ENCODE measurements at regions not wholly inside any gene's neighbourhood (a gene's known extent, or its start where the extent isn't known, plus 50 kb on each side); places are given as distances from the start of the nearest gene placed in this dataset.

GRCh38 chr12:75786070-75786469 is 245.5 kb downstream of the PHLDA1 start (continued):
- TF ChIP-seq HMGXB4 (CRISPR knock-in tag; IDR thresholded peaks at IDR 0.05; ENCODE audit: borderline replicate concordance), result no peak
- TF ChIP-seq KDM1A (IDR thresholded peaks at IDR 0.05; ENCODE audit: low read depth), result no peak
- no peak for TF ChIP-seq CBX8 (IDR thresholded peaks at IDR 0.05)
- no peak for TF ChIP-seq HDAC2 (IDR thresholded peaks at IDR 0.05)

GRCh38 chr12:75784591-75784990 is 247.0 kb downstream of the PHLDA1 start:
- peaks cover 25% of the 10 kb centered on the region for H3K4me1 ChIP-seq
- WGBS (ENCODE audit: missing lambda C conversion rate), result 86% methylated on average over 2 of the region's 2 CpGs
- H3K4me2 ChIP-seq, result 0 out of 3 replicates have a peak overlapping the region, but pooled peaks have one; percentile 2
- peak overlapping the region; percentile 38 to 73; a peak in 5 of 6 replicates for H3K27ac ChIP-seq
- CTCF ChIA-PET, result interaction anchor here (1.0 to 2.5 kb wide), 3 partner anchors 19 to 258 kb away, joined by 3 to 10 read pairs (median 4); no protein-coding TSS in a partner anchor
- POLR2A ChIA-PET, result no interaction called here
- peak in 1 of 2 experiments; percentile 52 for DNase-seq (ENCODE audit: low read depth in 1 of 2, low spot score in 1 of 2)
- ATAC-seq, result peak in 1 of 2 experiments; percentile 55; a peak in 4 of 6 replicates
- FAIRE-seq, result no peak
- no peak overlapping the region for H3K4me3 ChIP-seq
- TF ChIP-seq TP53 (CRISPR knock-in tag; IDR thresholded peaks at IDR 0.05), result no peak
- TF ChIP-seq CEBPB (IDR thresholded peaks at IDR 0.05), result peak in 1 of 2 experiments; percentile 42; a peak in 2 of 4 replicates
- no peaks in the 10 kb centered on the region for H3K9me3 ChIP-seq

- CTCF ChIA-PET, result interaction anchor here (0.6 to 2.5 kb wide), 4 partner anchors 9 to 65 kb away, joined by 3 to 10 read pairs (median 4); no protein-coding TSS in a partner anchor
- DNase-seq (ENCODE audit: low read depth in 1 of 2, low spot score in 1 of 2), result no peak
- peak overlapping the region; percentile 17 to 73; a peak in 5 of 6 replicates for H3K27ac ChIP-seq
- no peak for FAIRE-seq
- H3K4me3 ChIP-seq, result no peak overlapping the region
- WGBS (ENCODE audit: missing lambda C conversion rate), result 85% methylated on average over 8 of the region's 8 CpGs
- TF ChIP-seq CEBPB (IDR thresholded peaks at IDR 0.05) (no peak), EP300 (IDR thresholded peaks at IDR 0.05) (no peak), NFE2L2 (conservative IDR thresholded peaks at IDR 0.05; ENCODE audit: low read length) (no peak), TP53 (CRISPR knock-in tag; IDR thresholded peaks at IDR 0.05) (no peak), KDM1A (IDR thresholded peaks at IDR 0.05; ENCODE audit: low read depth) (no peak), CHD4 (IDR thresholded peaks at IDR 0.05; ENCODE audit: borderline replicate concordance) (no peak), NPAS2 (CRISPR knock-in tag; IDR thresholded peaks at IDR 0.05; ENCODE audit: borderline replicate concordance) (no peak), HDAC2 (IDR thresholded peaks at IDR 0.05) (no peak), ZNF302 (CRISPR knock-in tag; IDR thresholded peaks at IDR 0.05) (no peak), SMC3 (IDR thresholded peaks at IDR 0.05) (no peak)
- H3K4me1 ChIP-seq, result peaks cover 25% of the 10 kb centered on the region
- no peak; a peak in 1 of 6 replicates for ATAC-seq
- no peaks in the 10 kb centered on the region for H3K9me3 ChIP-seq
- H3K4me2 ChIP-seq, result no peak overlapping the region
- POLR2A ChIA-PET, result no interaction called here
These were observed 248.3 kb downstream of the PHLDA1 start for GRCh38 chr12:75783093-75783877.

- no peak for ATAC-seq
- H3K27ac ChIP-seq, result peak overlapping the region; percentile 49 to 80; a peak in 5 of 6 replicates
- peak overlapping the region; percentile 35; the same call in 2 of the 3 replicates for H3K4me2 ChIP-seq
- FAIRE-seq, result no peak
- H3K4me3 ChIP-seq, result no peak overlapping the region
- no peak for TF ChIP-seq SREBF2 (IDR thresholded peaks at IDR 0.05)
- DNase-seq (ENCODE audit: low read depth in 1 of 2, low spot score in 1 of 2), result no peak
- no peaks in the 10 kb centered on the region for H3K9me3 ChIP-seq
- CTCF ChIA-PET, result interaction anchor here (0.7 kb wide), 1 partner anchor 17 kb away, joined by 3 read pairs; no protein-coding TSS in a partner anchor
- H3K4me1 ChIP-seq, result peaks cover 25% of the 10 kb centered on the region
- POLR2A ChIA-PET, result interaction anchor here (1.0 kb wide), 1 partner anchor 249 kb away, joined by 4 read pairs; the partner anchor contains the start of gene PHLDA1
- 92% methylated on average over 4 of the region's 4 CpGs for WGBS (ENCODE audit: missing lambda C conversion rate)
These were observed 249.5 kb downstream of the PHLDA1 start for GRCh38 chr12:75782069-75782581.

- CTCF ChIA-PET, result interaction anchor here (0.7 to 1.0 kb wide), 2 partner anchors 16 to 19 kb away, joined by 3 read pairs; no protein-coding TSS in a partner anchor
- Histone ChIP-seq H3K4me3 (no peak overlapping the region), H3K27ac (peak overlapping the region; percentile 65 to 80; a peak in 5 of 6 replicates), H3K4me1 (peaks cover 25% of the 10 kb centered on the region), H3K4me2 (peak overlapping the region; percentile 35), H3K9me3 (no peaks in the 10 kb centered on the region)
- FAIRE-seq (no peak), ATAC-seq (peak; percentile 78 to 80), DNase-seq (ENCODE audit: low read depth in 1 of 2, low spot score in 1 of 2) (peak; percentile 29 to 64)
- POLR2A ChIA-PET, result interaction anchor here (1.0 kb wide), 1 partner anchor 250 kb away, joined by 4 read pairs; the partner anchor contains the start of gene PHLDA1
- WGBS (ENCODE audit: missing lambda C conversion rate), result 9% methylated on average over 2 of the region's 2 CpGs
- peak; percentile 92 for TF ChIP-seq JUNB (IDR thresholded peaks at IDR 0.05)
- TF ChIP-seq MAFK (IDR thresholded peaks at IDR 0.05; ENCODE audit: partially characterized antibody), result peak; percentile 53
- TF ChIP-seq NR3C1 (IDR thresholded peaks at IDR 0.05), result no peak
- TF ChIP-seq POLR2A (IDR thresholded peaks at IDR 0.05; ENCODE audit: low read length), result no peak
- no peak for TF ChIP-seq ESRRA (IDR thresholded peaks at IDR 0.05; ENCODE audit: borderline replicate concordance, low read length)
- TF ChIP-seq HOXA7 (CRISPR knock-in tag; IDR thresholded peaks at IDR 0.05), result no peak
- TF ChIP-seq HMGXB4 (CRISPR knock-in tag; IDR thresholded peaks at IDR 0.05; ENCODE audit: borderline replicate concordance), result no peak
- TF ChIP-seq FOSL2 (IDR thresholded peaks at IDR 0.05), result peak; percentile 80
- peak; percentile 73 for TF ChIP-seq FOSL2 (CRISPR knock-in tag; IDR thresholded peaks at IDR 0.05)
- no peak for TF ChIP-seq ZC3H11A (IDR thresholded peaks at IDR 0.05)
- no peak for TF ChIP-seq HDAC2 (IDR thresholded peaks at IDR 0.05)
- TF ChIP-seq CBX8 (IDR thresholded peaks at IDR 0.05), result no peak
- no peak for TF ChIP-seq EHF (CRISPR knock-in tag; IDR thresholded peaks at IDR 0.05)
- peak; percentile 41 to 45; a peak in 2 of 5 replicates for TF ChIP-seq JUN (IDR thresholded peaks at IDR 0.05)
- no peak for TF ChIP-seq CBX2 (IDR thresholded peaks at IDR 0.05; ENCODE audit: borderline replicate concordance, low read depth)
These were observed 250.0 kb downstream of the PHLDA1 start for GRCh38 chr12:75781532-75782046.
